ENCODE measurements at regions not wholly inside any gene's neighbourhood (a gene's known extent, or its start where the extent isn't known, plus 50 kb on each side); places are given as distances from the start of the nearest gene placed in this dataset.

DNA sequence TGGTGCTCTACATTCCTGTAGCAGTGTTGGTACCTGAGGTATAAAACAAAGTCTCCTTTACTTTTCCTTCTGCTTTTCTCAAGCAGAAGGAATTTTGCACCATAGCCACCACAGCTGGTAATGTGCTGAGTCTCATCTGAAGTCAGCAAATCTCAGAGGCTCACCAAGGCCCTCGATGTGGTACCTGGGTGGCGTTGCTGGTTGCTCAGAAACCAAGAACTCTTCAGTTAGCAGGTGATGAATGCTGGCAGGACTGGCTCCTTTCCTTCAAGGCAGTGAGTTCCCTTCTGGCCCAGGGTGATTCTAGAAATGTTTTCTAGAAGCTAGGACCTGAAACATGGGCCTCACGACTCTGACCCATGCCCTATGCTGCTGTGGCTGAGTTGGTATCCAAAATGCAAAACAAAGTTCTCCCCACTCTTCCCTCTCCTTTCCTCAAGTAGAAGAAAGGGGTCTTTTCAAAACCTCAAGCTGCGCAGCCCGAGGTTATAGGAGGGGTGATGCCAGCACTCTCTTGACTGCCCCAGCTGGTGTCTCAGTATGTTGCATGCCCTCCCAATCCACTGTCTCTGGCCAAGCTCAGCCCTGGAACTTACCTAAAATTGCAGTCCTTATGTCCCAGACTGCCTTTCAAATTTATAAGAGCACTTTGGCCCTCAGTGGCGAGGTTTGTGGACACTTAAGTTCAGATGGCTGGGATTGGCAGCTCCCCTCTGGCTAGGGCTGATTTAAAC lies 592.3 kb downstream of the FRK start:
- TF ChIP-seq POLR2A (IDR thresholded peaks at IDR 0.05; ENCODE audit: low read length) (no peak), GATA1 (IDR thresholded peaks at IDR 0.05; ENCODE audit: low read depth, low read length) (no peak)
